Activated T-helper 17 cell treated with anti-CD3 and anti-CD28 coated beads, Interleukin-2, amount 50 U/mL, for 72 hours (primary cell): ENCODE measurements at regions not wholly inside any gene's neighbourhood (a gene's known extent, or its start where the extent isn't known, plus 50 kb on each side); places are given as distances from the start of the nearest gene placed in this dataset.
"Not testable (repeated sequence)": the region's sequence is repeated elsewhere in the genome, so short reads cannot be mapped to it uniquely, and the experiment has no call there.

Experiments
- ATAC-seq: fragments of 150-1000 bp; cut with Tn5 transposase; replicated peaks from 2 replicates; pipeline ENCODE4 v1.10.0; 2021; ENCODE audit warnings: mild to moderate bottlenecking, moderate library complexity
- H3K27ac Mint-ChIP-seq: one replicate; pipeline ENCODE4 v1.8.0; 2022; ENCODE audit warnings: mixed read lengths
- H3K27me3 Mint-ChIP-seq: one replicate; pipeline ENCODE4 v1.8.0; 2022; ENCODE audit warnings: mixed read lengths
- H3K36me3 Mint-ChIP-seq: one replicate; pipeline ENCODE4 v1.8.0; 2022; ENCODE audit warnings: low read depth, mild to moderate bottlenecking, mixed read lengths
- H3K4me1 Mint-ChIP-seq: one replicate; pipeline ENCODE4 v1.8.0; 2022; ENCODE audit warnings: mixed read lengths
- H3K4me3 Mint-ChIP-seq: one replicate; pipeline ENCODE4 v1.8.0; 2022; ENCODE audit warnings: mild to moderate bottlenecking, mixed read lengths
- H3K9me3 Mint-ChIP-seq: one replicate; pipeline ENCODE4 v1.8.0; 2022; ENCODE audit warnings: mixed read lengths

DNA sequence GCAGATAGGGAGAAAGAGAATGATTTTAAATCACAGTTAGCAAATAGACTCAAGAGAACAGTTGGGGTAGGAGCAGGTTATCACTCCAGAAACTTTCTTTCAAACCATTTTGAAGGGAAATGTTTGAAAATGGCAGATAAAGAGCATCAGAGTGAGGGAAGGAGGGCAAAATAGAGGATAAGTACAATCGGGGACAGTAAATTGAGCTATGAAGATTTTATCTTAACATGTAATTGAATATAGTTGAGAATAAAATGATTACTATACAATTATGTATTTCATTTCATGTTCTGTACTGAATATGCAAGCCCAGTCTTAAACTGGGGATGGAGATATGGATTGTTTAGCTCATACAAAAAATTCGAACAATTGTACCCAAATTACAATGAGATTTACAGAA lies 54.0 kb downstream of the MAP10 start:
- Mint-ChIP-seq H3K27me3 (peaks cover 6% of the 10 kb centered on the region), H3K27ac (no peak overlapping the region), H3K4me3 (no peak overlapping the region), H3K9me3 (no peaks in the 10 kb centered on the region), H3K4me1 (no peaks in the 10 kb centered on the region), H3K36me3 (no peaks in the 10 kb centered on the region)
- no peak for ATAC-seq

DNA sequence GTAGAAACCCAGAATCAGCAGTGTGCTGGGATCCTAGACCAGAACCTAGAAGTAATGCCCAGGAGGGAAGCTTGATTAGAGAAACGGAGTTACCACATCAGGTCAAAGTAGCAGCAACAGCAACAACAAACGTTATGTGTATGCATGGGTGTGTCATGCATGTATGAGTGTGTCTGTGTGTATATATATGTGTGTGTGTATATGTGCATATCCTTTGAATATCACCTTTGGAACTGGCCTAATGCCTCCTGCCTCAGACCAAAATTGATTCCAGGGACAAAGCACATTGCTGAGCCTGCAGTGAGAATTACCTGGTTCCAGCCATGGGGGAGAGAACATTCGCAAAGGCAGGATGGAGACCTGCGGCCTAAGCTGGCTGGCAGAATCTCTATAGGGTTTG lies 55.9 kb downstream of the MAP10 start:
- H3K27ac Mint-ChIP-seq = no peak overlapping the region
- no peaks in the 10 kb centered on the region for H3K36me3 Mint-ChIP-seq
- no peak for ATAC-seq
- peaks cover 6% of the 10 kb centered on the region for H3K27me3 Mint-ChIP-seq
- H3K4me3 Mint-ChIP-seq = no peak overlapping the region
- no peaks in the 10 kb centered on the region for H3K9me3 Mint-ChIP-seq
- no peaks in the 10 kb centered on the region for H3K4me1 Mint-ChIP-seq

DNA sequence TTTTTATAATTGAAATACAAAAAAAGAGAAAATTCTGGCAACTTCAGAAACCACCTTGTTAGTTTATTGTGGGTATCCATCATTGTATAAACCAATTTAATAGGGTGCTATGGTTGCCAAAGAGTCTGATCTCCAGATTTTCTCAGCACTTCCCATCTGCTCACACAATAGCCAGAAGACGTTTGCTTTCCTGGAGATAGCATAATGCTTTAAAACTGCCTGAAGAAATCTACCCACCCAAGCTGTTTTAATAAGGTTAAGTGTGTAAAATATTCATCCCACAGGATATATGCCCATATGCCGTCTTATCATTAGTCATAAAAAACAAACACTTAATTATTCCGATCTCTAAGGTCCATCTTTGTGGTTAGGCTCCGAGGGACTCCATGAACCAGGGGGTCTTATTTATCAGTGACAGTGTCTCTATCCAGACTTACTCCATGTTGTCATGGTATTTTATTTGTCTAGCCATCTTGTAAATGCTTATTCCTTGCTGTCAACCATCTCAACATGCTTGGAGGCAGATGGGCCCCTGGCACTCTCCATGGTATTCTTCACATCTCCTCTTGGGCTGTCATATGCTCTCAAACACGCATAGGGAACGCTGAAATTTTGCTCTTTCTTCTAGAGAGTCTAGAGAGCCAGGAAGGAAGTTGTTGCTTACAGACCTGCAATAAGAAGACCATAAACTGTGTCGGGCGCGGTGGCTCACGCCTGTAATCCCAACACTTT lies 58.5 kb downstream of the MAP10 start:
- ATAC-seq = no peak
- Mint-ChIP-seq H3K4me1 (no peaks in the 10 kb centered on the region), H3K9me3 (no peaks in the 10 kb centered on the region), H3K27me3 (peaks cover 3% of the 10 kb centered on the region), H3K4me3 (no peak overlapping the region), H3K36me3 (no peaks in the 10 kb centered on the region), H3K27ac (no peak overlapping the region)

DNA sequence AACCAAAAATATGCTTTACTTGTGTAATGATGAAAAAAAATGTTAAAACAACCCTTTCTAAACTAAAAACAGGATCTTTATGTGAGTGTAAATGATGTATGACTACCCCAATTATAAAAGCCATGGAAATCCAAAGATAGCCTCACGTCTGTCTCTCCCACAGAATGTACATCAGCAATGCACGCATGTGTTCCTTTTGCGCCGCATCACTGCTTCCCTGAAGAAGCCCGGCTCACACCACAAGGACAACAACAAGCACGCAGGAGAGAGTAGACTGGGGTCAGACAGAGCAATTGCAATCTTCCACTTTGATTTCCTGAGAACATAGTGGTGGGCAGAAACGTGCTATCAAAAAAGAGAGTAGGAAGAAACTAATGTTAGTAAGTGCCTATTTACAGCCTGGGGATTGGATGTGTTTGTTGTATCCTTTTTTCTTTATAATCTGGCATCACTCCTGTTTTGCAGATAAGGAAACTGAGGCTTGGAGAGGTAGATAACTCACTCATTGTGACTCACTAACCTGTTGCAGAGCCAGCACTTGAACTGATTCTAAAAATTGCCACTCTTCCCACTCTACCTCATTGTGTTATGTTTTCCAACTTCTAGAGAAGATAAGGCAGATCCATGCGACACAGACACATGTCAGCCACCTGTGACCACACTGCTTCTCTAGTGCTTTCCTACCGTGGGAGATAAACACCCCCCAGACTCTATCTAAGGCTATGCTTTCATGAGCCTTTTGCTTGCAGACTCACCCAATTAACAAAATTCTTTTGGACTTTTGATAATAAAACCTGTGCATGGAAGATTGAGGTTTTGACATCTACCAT lies 60.1 kb downstream of the MAP10 start:
- no peaks in the 10 kb centered on the region for H3K9me3 Mint-ChIP-seq
- no peaks in the 10 kb centered on the region for H3K36me3 Mint-ChIP-seq
- no peak for ATAC-seq
- no peaks in the 10 kb centered on the region for H3K27me3 Mint-ChIP-seq
- no peaks in the 10 kb centered on the region for H3K4me1 Mint-ChIP-seq
- H3K27ac Mint-ChIP-seq = no peak overlapping the region
- H3K4me3 Mint-ChIP-seq = no peak overlapping the region

DNA sequence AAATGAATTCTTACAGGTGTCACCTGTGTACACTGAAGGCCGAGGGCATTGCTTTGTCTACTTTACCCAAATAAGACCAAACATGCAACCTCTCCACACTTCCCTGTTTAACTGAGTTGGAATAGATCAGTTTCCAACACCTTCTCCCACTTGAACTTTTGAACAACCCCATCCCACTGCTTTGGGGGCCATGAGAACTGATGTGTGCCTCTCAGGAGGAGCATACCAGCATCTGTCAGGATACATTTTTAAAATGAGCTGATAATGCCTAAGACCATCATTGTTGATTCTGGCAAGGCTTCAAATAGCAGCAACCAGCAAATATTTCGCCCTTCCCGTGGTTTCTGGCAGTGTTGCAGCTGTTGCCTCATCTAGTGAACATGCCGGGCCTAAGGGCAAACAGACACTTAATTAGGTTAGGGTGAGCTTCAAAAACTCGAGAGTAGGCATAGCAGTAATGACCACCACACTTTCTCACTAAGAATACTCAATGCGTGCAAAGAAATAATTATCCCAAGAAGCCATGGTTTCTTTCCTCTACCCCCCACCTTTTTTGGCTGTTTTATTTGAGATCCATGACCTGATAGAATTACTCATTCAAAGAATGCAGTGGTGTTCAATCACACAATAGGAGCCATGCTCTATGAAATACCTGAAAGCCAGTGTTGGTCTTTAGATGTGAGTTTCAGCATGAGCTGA lies 63.7 kb downstream of the MAP10 start:
- H3K9me3 Mint-ChIP-seq = no peaks in the 10 kb centered on the region
- no peaks in the 10 kb centered on the region for H3K4me1 Mint-ChIP-seq
- H3K4me3 Mint-ChIP-seq = no peak overlapping the region
- H3K36me3 Mint-ChIP-seq = no peaks in the 10 kb centered on the region
- no peak overlapping the region for H3K27ac Mint-ChIP-seq
- H3K27me3 Mint-ChIP-seq = peaks cover 4% of the 10 kb centered on the region
- no peak for ATAC-seq

DNA sequence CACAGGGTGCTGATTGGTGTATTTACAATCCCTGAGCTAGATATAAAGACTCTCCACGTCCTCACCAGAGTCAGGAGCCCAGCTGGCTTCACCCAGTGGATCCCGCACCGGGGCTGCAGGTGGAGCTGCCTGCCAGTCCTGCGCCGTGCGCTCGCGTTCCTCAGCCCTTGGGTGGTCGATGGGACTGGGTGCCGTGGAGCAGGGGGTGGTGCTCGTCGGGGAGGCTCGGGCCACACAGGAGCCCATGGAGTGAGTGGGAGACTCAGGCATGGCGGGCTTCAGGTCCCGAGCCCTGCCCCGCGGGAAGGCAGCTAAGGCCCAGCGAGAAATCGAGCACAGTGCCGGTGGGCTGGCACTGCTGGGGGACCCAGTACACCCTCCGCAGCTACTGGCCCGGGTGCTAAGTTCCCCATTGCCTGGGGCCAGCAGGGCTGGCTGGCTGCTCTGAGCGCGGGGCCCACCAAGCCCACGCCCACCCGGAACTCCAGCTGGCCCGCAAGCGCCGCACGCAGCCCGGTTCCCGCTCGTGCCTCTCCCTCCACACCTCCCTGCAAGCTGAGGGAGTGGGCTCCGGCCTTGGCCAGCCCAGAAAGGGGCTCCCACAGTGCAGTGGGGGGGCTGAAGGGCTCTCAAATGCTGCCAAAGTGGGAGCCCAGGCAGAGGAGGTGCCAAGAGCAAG lies 66.2 kb downstream of the MAP10 start:
- H3K4me3 Mint-ChIP-seq, H3K27me3 Mint-ChIP-seq, H3K36me3 Mint-ChIP-seq, ATAC-seq, H3K4me1 Mint-ChIP-seq, H3K27ac Mint-ChIP-seq, H3K9me3 Mint-ChIP-seq: not testable (repeated sequence)

DNA sequence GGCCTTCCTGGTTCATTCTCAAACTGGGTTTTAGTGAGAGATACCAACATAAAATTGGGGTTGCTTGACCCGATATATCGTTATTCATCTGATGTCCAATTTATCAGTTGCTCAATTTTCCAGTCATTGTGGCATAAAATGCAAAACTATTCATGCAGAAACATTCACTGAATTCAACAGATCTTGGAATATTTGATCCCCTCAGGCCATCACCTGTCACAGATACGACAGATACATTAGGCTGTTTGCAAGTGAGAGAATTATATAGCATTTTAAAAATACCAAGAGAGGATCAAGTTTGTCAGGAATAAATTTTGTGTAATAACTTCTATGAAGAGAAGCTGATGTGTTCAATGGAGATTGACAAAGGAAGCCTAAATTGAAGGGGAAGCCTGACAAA lies 67.1 kb downstream of the MAP10 start:
- no peaks in the 10 kb centered on the region for H3K36me3 Mint-ChIP-seq
- H3K4me1 Mint-ChIP-seq = no peaks in the 10 kb centered on the region
- H3K27ac Mint-ChIP-seq = no peak overlapping the region
- peaks cover 7% of the 10 kb centered on the region for H3K27me3 Mint-ChIP-seq
- no peak overlapping the region for H3K4me3 Mint-ChIP-seq
- H3K9me3 Mint-ChIP-seq = no peaks in the 10 kb centered on the region
- ATAC-seq = no peak

DNA sequence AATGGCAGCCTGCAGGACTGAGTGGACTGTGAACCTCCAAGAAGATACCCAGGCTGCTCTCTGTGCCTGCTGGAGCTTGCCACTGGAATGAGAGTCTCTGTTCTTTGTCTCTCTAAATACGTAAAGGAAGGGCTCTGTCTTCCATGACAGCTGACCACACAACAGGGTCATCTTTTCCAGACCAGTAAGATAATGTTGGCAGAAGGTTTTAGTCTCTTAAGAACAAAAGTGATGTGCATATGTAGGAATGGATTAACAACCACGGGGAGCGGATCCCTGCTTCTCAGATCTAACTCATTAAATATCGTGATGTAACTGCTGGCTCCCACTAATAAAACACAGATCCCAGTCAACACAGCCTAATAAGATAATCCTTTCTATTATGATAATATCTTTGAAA lies 67.5 kb downstream of the MAP10 start:
- Mint-ChIP-seq H3K36me3 (no peaks in the 10 kb centered on the region), H3K9me3 (no peaks in the 10 kb centered on the region), H3K27me3 (peaks cover 7% of the 10 kb centered on the region), H3K4me3 (no peak overlapping the region), H3K4me1 (no peaks in the 10 kb centered on the region), H3K27ac (no peak overlapping the region)
- ATAC-seq = no peak

DNA sequence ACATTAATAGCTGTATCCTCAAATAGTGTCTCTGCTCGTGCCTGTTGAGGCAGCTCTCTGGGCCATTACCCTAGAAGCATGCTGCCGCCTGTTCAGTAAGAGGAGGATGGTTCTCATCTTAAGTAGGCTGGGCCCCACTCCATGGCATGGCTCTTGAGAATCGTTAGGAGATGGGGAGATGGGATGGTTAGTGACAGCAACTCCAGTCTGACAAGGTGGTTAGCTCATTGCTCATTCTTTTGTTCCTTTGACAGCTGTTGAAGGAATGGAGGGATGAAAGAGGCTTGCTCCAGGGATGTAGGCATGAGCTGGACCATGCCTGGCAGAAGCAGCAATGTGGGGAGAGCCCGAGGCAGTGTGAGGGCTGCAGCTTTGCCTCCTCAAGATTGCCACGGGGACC lies 68.2 kb downstream of the MAP10 start:
- Mint-ChIP-seq H3K4me1 (no peaks in the 10 kb centered on the region), H3K27ac (no peak overlapping the region), H3K36me3 (no peaks in the 10 kb centered on the region), H3K9me3 (no peaks in the 10 kb centered on the region), H3K4me3 (no peak overlapping the region), H3K27me3 (peaks cover 7% of the 10 kb centered on the region)
- no peak for ATAC-seq

DNA sequence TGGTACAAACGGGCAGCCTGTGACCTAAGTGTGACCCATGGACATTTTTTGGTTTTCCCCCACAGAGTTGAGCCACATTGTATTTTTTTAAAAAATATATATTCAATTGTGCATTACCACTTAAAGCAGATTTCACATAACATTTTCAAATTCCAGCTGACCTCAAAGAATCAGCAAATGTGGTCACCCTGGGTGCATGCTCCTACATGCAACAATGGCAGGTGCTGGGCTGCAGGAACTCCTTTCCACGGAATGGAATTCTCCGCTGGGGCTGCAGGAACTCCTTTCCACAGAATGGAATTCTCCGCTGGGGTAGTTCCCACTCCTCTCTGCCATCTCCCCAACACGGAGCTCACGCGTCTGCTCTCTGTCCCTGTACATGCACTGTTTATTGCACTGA lies 68.7 kb downstream of the MAP10 start:
- H3K4me1 Mint-ChIP-seq = no peaks in the 10 kb centered on the region
- no peaks in the 10 kb centered on the region for H3K9me3 Mint-ChIP-seq
- H3K27ac Mint-ChIP-seq = no peak overlapping the region
- H3K4me3 Mint-ChIP-seq = no peak overlapping the region
- H3K36me3 Mint-ChIP-seq = no peaks in the 10 kb centered on the region
- ATAC-seq = no peak
- H3K27me3 Mint-ChIP-seq = peaks cover 7% of the 10 kb centered on the region

DNA sequence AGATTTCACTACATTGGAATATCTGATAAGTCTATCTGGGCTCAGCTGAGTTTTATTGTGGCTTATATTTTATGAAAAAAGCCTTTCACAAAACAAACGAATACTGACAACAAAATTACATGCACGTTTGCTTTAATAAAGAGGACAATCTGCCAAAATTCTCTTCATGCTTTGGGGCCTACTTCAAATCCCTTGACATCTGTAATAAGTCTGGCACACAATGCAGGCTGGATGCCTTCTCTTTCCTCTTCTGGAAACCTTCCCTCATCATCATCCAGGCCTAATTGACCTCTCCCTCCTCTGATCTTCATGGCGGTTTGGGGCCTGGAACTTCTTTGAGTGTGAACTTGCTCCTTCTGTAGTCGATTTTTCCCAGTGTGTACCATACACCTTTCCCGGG lies 70.3 kb downstream of the MAP10 start:
- Mint-ChIP-seq H3K4me1 (no peaks in the 10 kb centered on the region), H3K27me3 (peaks cover 7% of the 10 kb centered on the region), H3K9me3 (no peaks in the 10 kb centered on the region), H3K27ac (no peak overlapping the region), H3K36me3 (no peaks in the 10 kb centered on the region), H3K4me3 (no peak overlapping the region)
- ATAC-seq = no peak

DNA sequence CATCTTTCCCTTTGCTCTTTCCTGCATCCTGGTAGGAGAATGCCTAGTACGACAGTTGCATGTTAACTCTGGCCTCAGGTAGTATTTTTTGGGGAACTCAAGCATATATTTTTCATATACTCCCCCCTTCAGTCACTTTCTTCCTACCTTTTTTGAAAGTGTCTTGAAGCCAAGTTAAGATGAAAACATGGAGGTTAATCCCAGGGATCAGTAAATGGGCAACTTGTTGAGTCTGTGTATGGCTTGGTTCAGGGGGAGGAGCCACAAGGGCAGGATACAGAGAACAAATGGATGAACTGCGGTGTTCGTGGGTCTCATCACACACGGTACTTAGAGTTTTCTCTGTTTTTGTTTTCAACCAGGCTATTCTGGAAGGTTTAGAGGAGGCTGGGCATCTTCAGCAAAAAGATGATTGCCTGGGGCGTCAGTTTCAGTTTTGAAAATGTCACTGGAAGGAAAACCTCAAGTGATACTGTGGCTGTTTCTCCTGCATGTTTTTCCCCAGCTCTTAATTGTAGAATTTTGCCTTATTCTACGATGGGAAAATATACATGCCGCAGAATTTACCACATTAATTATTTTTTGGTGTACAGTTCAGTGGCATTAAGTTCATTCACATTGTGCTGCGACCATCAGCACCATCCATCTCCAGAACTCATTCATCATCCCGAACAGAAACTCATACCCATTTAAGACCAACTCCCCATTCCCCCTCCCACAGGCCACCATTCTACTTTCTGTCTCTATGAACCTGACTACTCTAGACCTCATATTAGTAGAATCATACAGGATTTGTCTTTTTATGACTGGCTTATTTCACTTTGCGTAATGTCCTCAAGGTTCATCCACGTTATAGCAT lies 71.5 kb downstream of the MAP10 start:
- peak; percentile 87 for ATAC-seq
- Mint-ChIP-seq H3K4me1 (no peaks in the 10 kb centered on the region), H3K27ac (peak overlapping the region; percentile 20), H3K9me3 (no peaks in the 10 kb centered on the region), H3K4me3 (peak overlapping the region; percentile 53), H3K27me3 (peaks cover 7% of the 10 kb centered on the region), H3K36me3 (no peaks in the 10 kb centered on the region)

DNA sequence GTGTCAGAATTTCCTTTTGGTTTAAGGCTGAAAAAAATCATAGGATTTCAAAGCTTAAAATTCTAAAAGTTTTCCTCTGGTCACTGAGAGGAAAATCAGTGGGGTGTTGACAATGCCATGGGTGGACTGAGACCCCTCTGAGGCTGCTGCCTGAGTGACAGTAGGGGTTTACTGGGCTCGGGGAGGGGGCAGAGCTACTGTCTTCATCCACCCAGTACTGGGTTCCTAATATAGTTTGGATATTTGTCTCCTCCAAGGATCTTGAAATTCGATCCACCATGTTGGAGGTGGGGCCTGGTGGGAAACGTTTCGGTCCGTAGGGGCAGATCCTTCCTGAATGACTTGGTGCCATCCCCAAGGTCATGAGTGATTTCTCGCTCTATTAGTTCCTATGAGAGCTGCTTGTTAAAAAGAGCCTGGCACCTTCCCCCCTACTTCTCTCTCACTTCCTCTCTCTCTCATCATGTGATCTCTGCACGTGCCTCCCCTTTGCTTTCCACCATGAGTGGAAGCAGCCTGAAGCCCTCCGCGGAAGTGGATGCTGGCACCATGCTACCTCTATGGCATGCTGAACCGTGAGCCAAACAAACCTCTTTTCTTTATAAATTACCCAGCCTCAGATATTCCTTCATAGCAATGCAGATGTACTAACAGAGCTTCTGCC lies 72.3 kb downstream of the MAP10 start:
- no peaks in the 10 kb centered on the region for H3K9me3 Mint-ChIP-seq
- no peaks in the 10 kb centered on the region for H3K36me3 Mint-ChIP-seq
- H3K27ac Mint-ChIP-seq = peak overlapping the region; percentile 20
- peak overlapping the region; percentile 53 for H3K4me3 Mint-ChIP-seq
- peaks cover 7% of the 10 kb centered on the region for H3K27me3 Mint-ChIP-seq
- H3K4me1 Mint-ChIP-seq = no peaks in the 10 kb centered on the region
- ATAC-seq = no peak
